Stimulated activated CD4-positive, alpha-beta T cell treated with anti-CD3 and anti-CD28 coated beads, Interleukin-4, amount 100 ng/mL, for 24 hours (primary cell): ENCODE measurements at regions not wholly inside any gene's neighbourhood (a gene's known extent, or its start where the extent isn't known, plus 50 kb on each side); places are given as distances from the start of the nearest gene placed in this dataset.
"Not testable (repeated sequence)": the region's sequence is repeated elsewhere in the genome, so short reads cannot be mapped to it uniquely, and the experiment has no call there.

ENCODE experiments used
- DNase-seq: peaks from one replicate; pipeline ENCODE4 v3.0.0-alpha.2; 2020

GRCh38 chr2:216774620-216775019 is 79.3 kb upstream of the IGFBP5 start:
- no peak for DNase-seq

- no peak for DNase-seq
Measured at GRCh38 chr2:216774180-216774579, 78.8 kb upstream of the IGFBP5 start.

DNA sequence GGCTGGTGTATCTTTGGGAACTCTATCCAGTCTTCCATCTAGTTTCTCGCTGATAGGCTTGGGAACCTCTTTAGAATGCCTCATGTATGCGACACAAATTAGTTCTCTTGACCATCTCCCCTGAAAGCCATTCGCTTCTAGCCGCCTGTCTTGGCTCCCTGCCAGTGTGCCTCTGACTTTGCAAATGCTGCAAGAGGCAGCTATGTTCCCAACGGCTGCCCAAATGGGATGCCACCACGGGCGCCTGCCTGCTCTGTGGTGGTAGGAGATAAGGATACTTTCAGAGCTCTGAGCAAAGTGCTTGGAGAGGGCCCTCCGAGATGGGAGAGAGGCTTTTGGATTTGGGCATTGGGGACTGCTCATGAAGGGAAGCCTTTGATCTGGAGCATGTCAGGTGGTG is 77.7 kb upstream of the IGFBP5 start:
- DNase-seq = no peak

GRCh38 chr2:216770717-216771116 is 75.4 kb upstream of the IGFBP5 start:
- no peak for DNase-seq

GRCh38 chr2:216770050-216770449 is 74.7 kb upstream of the IGFBP5 start:
- DNase-seq = no peak

DNA sequence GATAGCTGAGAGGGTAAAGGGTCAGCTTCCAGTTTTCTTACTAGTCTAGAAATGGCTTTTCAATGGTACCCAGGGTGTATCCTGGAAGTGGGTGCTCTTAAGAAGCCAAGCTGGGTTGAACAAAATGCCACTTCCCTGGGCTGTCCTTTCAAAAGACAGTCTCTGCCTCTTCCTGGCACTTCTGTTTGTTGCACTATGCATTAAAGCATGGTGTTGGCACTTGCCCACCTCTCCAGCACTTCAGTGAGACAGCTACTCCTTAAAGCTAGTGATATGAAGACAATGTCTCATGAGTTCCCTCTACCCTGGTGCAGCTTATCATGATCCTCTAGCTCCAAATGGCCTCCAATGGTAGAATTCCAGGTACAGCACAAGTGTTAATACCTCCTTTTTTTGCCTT is 74.3 kb upstream of the IGFBP5 start:
- no peak for DNase-seq

- no peak for DNase-seq
Measured at GRCh38 chr2:216768908-216769411, 73.6 kb upstream of the IGFBP5 start.

DNA sequence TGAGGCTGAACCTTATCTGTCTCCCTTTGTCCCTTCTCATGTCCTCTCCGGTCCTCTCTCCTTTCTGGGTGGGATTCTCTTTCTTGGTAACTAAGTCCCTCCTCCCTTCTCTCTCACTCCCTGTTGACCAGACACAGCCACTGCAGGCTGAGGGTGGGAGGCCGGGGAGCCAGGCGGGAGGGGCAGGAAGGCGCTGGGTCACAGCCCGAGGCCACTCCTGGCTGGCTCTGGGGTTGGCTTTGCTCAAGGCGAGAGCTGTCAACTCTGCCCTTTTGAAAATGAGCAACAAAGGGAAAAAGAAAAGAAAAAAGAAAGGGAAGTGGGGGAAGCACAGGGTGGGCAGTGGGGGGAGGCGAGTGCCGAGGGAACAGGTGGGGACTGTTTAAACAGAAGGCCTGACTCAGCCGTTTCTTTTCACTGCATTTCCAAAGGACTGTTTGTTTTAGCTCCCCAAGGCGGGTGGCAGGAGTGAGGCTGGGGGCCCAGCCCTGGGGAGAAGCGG is 70.5 kb upstream of the IGFBP5 start:
- no peak for DNase-seq

- DNase-seq = no peak
Measured at GRCh38 chr2:216763396-216763795, 68.0 kb upstream of the IGFBP5 start.

DNA sequence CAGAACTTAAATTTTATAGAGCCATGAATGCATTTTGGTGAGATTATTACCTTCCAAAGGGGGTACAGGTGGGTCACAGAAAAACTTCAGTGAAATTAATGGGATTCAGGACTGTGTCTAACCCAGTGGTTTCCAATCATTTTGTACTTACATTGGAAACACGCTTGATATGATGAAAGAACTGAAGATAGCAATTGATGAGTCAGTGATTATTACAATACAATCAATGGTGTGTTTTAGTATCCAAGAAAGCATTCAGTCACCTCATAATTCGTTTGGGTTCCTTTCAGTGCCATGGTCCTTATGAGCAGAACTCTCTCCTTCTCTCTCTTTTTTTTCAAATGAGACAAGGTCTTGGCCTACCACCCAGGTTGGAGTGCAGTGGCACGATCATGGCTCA is 66.5 kb upstream of the IGFBP5 start:
- DNase-seq = no peak

DNA sequence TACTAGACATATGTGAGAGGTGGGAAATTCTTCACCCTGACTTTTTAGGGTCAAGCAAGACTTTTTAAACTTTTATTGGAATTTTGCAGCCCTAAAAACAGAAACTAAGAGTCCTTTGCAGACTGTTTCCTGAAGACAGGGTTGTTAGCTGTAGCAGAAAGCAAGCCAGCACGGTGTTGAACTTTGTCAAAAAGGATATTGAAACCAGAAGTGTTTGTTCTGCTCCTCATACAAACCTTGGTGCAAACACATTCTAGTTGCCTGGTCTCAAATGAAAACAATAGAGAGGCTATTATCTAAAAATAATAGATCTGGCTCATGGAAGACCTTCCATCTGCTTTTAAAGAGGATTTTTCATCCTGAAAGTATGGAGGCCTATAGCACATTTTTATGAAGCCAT is 65.8 kb upstream of the IGFBP5 start:
- DNase-seq = no peak

- DNase-seq = no peak
Measured at GRCh38 chr2:216758256-216759155, 63.2 kb upstream of the IGFBP5 start.

- no peak for DNase-seq
Measured at GRCh38 chr2:216757532-216757931, 62.2 kb upstream of the IGFBP5 start.

GRCh38 chr2:216756435-216756834 is 61.1 kb upstream of the IGFBP5 start:
- DNase-seq = no peak

- no peak for DNase-seq
Measured at GRCh38 chr2:216754812-216755211, 59.5 kb upstream of the IGFBP5 start.

- no peak for DNase-seq
Measured at GRCh38 chr2:216754336-216754735, 59.0 kb upstream of the IGFBP5 start.

DNA sequence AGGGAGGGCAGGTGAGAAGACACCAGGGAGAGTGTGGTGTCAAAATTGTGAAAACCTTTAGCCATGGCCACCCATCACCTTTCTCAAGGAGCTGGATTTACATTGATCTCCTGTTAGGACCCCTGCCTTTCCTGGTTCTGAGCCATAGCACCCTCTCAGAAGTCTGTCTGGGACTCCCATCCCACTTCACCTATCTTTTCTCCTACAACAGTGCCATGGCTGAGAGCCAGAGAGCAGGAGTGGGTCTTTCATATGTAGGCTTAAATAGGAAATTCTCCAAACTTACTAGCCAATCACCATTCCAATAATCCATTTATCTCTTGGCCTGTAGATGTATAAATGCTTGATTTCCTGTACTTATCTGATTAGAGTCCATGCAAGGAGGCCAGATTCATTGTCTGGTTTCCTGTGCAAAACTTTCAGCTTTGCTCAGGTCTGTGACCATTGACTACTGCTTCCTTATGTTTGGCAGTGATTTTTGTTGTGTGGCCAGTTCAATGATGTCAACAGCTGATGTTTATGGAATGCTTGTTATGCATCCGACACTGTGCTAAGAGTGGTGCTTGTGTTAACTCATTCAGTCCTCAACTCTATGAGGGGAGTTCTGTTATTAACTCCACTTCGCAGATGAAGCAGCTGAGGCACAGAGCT is 57.6 kb upstream of the IGFBP5 start:
- no peak for DNase-seq

- not testable (repeated sequence) for DNase-seq
Measured at GRCh38 chr2:216750750-216751149, 55.4 kb upstream of the IGFBP5 start.

DNA sequence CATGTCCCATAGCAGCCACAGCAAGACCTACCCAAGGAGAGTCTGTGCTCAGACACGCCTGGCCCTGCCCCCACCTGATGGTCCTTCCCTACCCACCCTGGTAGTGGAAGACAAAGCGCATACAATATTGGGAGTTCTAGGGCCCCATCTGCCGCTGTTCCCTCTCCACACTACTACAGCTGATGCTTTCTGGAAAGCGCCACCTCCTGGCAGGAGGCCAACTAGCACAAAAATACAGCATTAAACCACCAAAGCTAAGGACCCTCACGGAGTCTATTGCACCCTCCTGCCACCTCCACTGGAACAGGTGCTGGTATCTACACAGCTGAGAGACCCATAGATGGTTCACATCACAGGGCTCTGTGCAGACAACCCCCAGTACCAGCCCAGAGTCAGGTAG is 50.9 kb upstream of the IGFBP5 start:
- DNase-seq = not testable (repeated sequence)

- DNase-seq = no peak
Measured at GRCh38 chr2:216745453-216745852, 50.1 kb upstream of the IGFBP5 start.
